ENCODE measurements at regions not wholly inside any gene's neighbourhood (a gene's known extent, or its start where the extent isn't known, plus 50 kb on each side); places are given as distances from the start of the nearest gene placed in this dataset.

GRCh38 chr10:35925493-35925892 lies 283.4 kb upstream of the FZD8 start:
- H4K5ac ChIP-seq (ENCODE audit: low read depth, low read length) = no peak overlapping the region
- H4K91ac ChIP-seq (ENCODE audit: insufficient read depth, low read depth, low read length) = no peak overlapping the region
- no peak overlapping the region for H2BK20ac ChIP-seq (ENCODE audit: low read depth, low read length)
- no peak overlapping the region for H3K14ac ChIP-seq (replicated peaks; ENCODE audit: low read depth, low read length)
- POLR2A ChIA-PET (ENCODE audit: unreplicated experiment) = no interaction called here
- H4K8ac ChIP-seq (ENCODE audit: low read depth in 2 of 2, low read length in 2 of 2) = no peak overlapping the region
- no peaks in the 10 kb centered on the region for H4K20me1 ChIP-seq (ENCODE audit: insufficient read depth, low read length)
- dilution Hi-C loops (cut with HindIII; ENCODE audit: low sequenced_read_pairs, unreplicated experiment) = no loop called here
- WGBS, 2 experiments (ENCODE audit: extremely low coverage in 2 of 2, insufficient read length in 1 of 2) = no CpG with 5 or more reads among the region's 1 CpG
- no peaks in the 10 kb centered on the region for H3K36me3 ChIP-seq (ENCODE audit: control insufficient read depth, insufficient read depth, low read length)
- TF ChIP-seq USF2 (IDR thresholded peaks at IDR 0.05; ENCODE audit: low read depth, low read length) (no peak), POLR2A (IDR thresholded peaks at IDR 0.05; ENCODE audit: low read depth, low read length) (no peak), MAZ (IDR thresholded peaks at IDR 0.05; ENCODE audit: borderline replicate concordance, low read depth, low read length) (no peak), FOS (IDR thresholded peaks at IDR 0.05; ENCODE audit: low read depth, low read length) (no peak), RCOR1 (IDR thresholded peaks at IDR 0.05; ENCODE audit: insufficient replicate concordance, low read length) (no peak), NFE2L2 (IDR thresholded peaks at IDR 0.05; ENCODE audit: low read depth, low read length) (no peak), MAFK (IDR thresholded peaks at IDR 0.05; ENCODE audit: low read depth, low read length) (no peak), SMC3 (IDR thresholded peaks at IDR 0.05; ENCODE audit: low read depth, low read length) (no peak), RAD21 (IDR thresholded peaks at IDR 0.05; ENCODE audit: low read length) (no peak), ELK1 (IDR thresholded peaks at IDR 0.05; ENCODE audit: borderline replicate concordance, low read depth, low read length) (no peak), CHD1 (IDR thresholded peaks at IDR 0.05; ENCODE audit: low read depth, low read length) (no peak), RFX5 (IDR thresholded peaks at IDR 0.05; ENCODE audit: low read depth, low read length) (no peak), BHLHE40 (IDR thresholded peaks at IDR 0.05; ENCODE audit: low read depth, low read length) (no peak)
- TF ChIP-seq, protein P1, sequence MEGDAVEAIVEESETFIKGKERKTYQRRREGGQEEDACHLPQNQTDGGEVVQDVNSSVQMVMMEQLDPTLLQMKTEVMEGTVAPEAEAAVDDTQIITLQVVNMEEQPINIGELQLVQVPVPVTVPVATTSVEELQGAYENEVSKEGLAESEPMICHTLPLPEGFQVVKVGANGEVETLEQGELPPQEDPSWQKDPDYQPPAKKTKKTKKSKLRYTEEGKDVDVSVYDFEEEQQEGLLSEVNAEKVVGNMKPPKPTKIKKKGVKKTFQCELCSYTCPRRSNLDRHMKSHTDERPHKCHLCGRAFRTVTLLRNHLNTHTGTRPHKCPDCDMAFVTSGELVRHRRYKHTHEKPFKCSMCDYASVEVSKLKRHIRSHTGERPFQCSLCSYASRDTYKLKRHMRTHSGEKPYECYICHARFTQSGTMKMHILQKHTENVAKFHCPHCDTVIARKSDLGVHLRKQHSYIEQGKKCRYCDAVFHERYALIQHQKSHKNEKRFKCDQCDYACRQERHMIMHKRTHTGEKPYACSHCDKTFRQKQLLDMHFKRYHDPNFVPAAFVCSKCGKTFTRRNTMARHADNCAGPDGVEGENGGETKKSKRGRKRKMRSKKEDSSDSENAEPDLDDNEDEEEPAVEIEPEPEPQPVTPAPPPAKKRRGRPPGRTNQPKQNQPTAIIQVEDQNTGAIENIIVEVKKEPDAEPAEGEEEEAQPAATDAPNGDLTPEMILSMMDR (conservative IDR thresholded peaks at IDR 0.05; ENCODE audit: low read depth, low read length) = no peak
- no TSS peak for BruUV-seq (replicated peaks)
- intact Hi-C loops (cut with micrococcal nuclease) = no loop called here
- no peak for ATAC-seq (ENCODE audit: low read depth)
- peaks cover 2% of the 10 kb centered on the region for H3K4me1 ChIP-seq (ENCODE audit: control insufficient read depth, insufficient read depth, low read length)
- H2BK5ac ChIP-seq (ENCODE audit: low read depth, low read length, poor library complexity, severe bottlenecking) = no peak overlapping the region
- no peaks in the 10 kb centered on the region for H3K9me3 ChIP-seq (ENCODE audit: control insufficient read depth, insufficient read depth, low read length)
- no peak overlapping the region for H2AFZ ChIP-seq (replicated peaks; ENCODE audit: low read length, poor library complexity)
- no peaks in the 10 kb centered on the region for H3K79me1 ChIP-seq (ENCODE audit: low read depth in 1 of 2, low read length in 2 of 2)
- DNase-seq = no peak
- CTCF ChIA-PET = no interaction called here
- H2AK5ac ChIP-seq (ENCODE audit: low read depth, low read length) = no peak overlapping the region
- H2AK9ac ChIP-seq (replicated peaks; ENCODE audit: low read depth, low read length, poor library complexity) = no peak overlapping the region
- H3K4me3 ChIP-seq (ENCODE audit: insufficient read depth, low read depth, low read length) = no peak overlapping the region
- no peak overlapping the region for H3K4me2 ChIP-seq (ENCODE audit: low read depth, low read length)
- in situ Hi-C loops (cut with MboI; ENCODE audit: low sequenced_read_pairs) = no loop called here
- H3K9me1 ChIP-seq (ENCODE audit: insufficient read depth, low read length) = no peaks in the 10 kb centered on the region; the same call in 1 of the 2 replicates
- H2BK120ac ChIP-seq (ENCODE audit: low read depth, low read length) = no peak overlapping the region
- H3K18ac ChIP-seq (ENCODE audit: low read depth, low read length) = no peak overlapping the region
- H3K27ac ChIP-seq (ENCODE audit: insufficient read depth, low read length) = no peak overlapping the region
- H3K27me3 ChIP-seq (ENCODE audit: control insufficient read depth, insufficient read depth, low read length) = no peaks in the 10 kb centered on the region
- H3K4ac ChIP-seq (ENCODE audit: low read depth, low read length) = no peak overlapping the region
- no peak overlapping the region for H3K9ac ChIP-seq (ENCODE audit: low read depth, low read length)
- no peak overlapping the region for H3K23ac ChIP-seq (ENCODE audit: low read depth, low read length)
- H2BK15ac ChIP-seq (ENCODE audit: low read depth, low read length) = no peak overlapping the region
- H3K56ac ChIP-seq (ENCODE audit: extremely low read depth, insufficient read depth, low read length) = no peak overlapping the region

Measured in IMR-90 (cell line).